ENCODE measurements at regions not wholly inside any gene's neighbourhood (a gene's known extent, or its start where the extent isn't known, plus 50 kb on each side); places are given as distances from the start of the nearest gene placed in this dataset.

GRCh38 chr20:16965401-16965800 is 217.2 kb downstream of the OTOR start:
- Histone ChIP-seq H3K4me3 (no peak overlapping the region), H3K36me3 (no peaks in the 10 kb centered on the region), H3K27ac (no peak overlapping the region), H3K9me3 (no peaks in the 10 kb centered on the region), H3K27me3 (no peaks in the 10 kb centered on the region), H3K4me1 (no peaks in the 10 kb centered on the region)
- DNase-seq (ENCODE audit: extremely low spot score in 2 of 2) = no peak
- intact Hi-C loops (cut with DNase I) = no loop called here
- no peak for TF ChIP-seq POLR2AphosphoS5 (IDR thresholded peaks at IDR 0.05; ENCODE audit: insufficient read depth in 1 of 2, low read depth in 1 of 2)
- no peak for TF ChIP-seq CTCF (IDR thresholded peaks at IDR 0.05)
- TF ChIP-seq POLR2A (IDR thresholded peaks at IDR 0.05) = no peak

DNA sequence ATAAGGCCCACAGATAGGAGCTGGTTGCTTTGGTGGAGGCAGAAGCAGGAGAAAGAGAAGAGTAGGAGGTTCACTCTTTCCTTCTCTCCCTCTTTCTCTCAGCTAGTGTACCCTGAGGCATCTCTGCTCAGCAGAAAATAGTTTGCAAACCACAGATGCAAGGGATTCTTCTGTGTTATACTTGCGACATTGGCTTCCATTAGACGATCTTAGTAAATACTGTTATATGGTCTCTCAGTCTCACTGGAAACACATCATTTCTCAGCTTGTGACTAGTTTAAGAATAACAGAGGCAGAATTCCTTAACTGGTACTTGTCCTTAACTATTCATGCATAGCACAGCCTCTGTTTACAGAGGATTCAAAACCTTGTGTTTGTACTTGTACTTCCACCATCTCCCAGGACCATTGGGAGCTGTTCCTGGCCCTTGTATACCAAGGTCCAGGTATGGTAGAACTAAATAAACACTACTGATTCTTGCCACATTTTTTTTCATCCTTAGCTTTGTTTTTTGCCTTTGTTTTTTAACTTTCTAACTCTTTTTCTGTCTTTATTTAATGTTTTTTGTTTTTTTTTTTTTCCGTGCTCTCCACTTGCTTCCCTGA is 218.2 kb downstream of the OTOR start:
- H3K27ac ChIP-seq = no peak overlapping the region
- no peaks in the 10 kb centered on the region for H3K36me3 ChIP-seq
- H3K27me3 ChIP-seq = no peaks in the 10 kb centered on the region
- intact Hi-C loops (cut with DNase I) = no loop called here
- H3K4me3 ChIP-seq = no peak overlapping the region
- H3K9me3 ChIP-seq = no peaks in the 10 kb centered on the region
- H3K4me1 ChIP-seq = no peaks in the 10 kb centered on the region
- DNase-seq (ENCODE audit: extremely low spot score in 2 of 2) = no peak
- no peak for TF ChIP-seq POLR2A (IDR thresholded peaks at IDR 0.05)

GRCh38 chr20:16968099-16968498 is 219.9 kb downstream of the OTOR start:
- intact Hi-C loops (cut with DNase I) = no loop called here
- DNase-seq (ENCODE audit: extremely low spot score in 2 of 2) = no peak

GRCh38 chr20:16970776-16971175 is 222.6 kb downstream of the OTOR start:
- H3K27me3 ChIP-seq = no peaks in the 10 kb centered on the region
- H3K9me3 ChIP-seq = no peaks in the 10 kb centered on the region
- no peak for TF ChIP-seq CTCF (IDR thresholded peaks at IDR 0.05)
- no peak for TF ChIP-seq POLR2A (IDR thresholded peaks at IDR 0.05)
- no peak for TF ChIP-seq POLR2AphosphoS5 (IDR thresholded peaks at IDR 0.05; ENCODE audit: insufficient read depth in 1 of 2, low read depth in 1 of 2)
- H3K36me3 ChIP-seq = no peaks in the 10 kb centered on the region
- no peaks in the 10 kb centered on the region for H3K4me1 ChIP-seq
- DNase-seq (ENCODE audit: extremely low spot score in 2 of 2) = no peak
- H3K4me3 ChIP-seq = no peak overlapping the region
- H3K27ac ChIP-seq = no peak overlapping the region
- intact Hi-C loops (cut with DNase I) = no loop called here

More at GRCh38 chr20:16968099-16968498, 219.9 kb downstream of the OTOR start:
- H3K36me3 ChIP-seq = no peaks in the 10 kb centered on the region
- H3K4me1 ChIP-seq = no peaks in the 10 kb centered on the region
- no peak overlapping the region for H3K27ac ChIP-seq
- TF ChIP-seq CTCF (IDR thresholded peaks at IDR 0.05) = no peak
- TF ChIP-seq POLR2AphosphoS5 (IDR thresholded peaks at IDR 0.05; ENCODE audit: insufficient read depth in 1 of 2, low read depth in 1 of 2) = no peak
- TF ChIP-seq POLR2A (IDR thresholded peaks at IDR 0.05) = no peak
- no peak overlapping the region for H3K4me3 ChIP-seq
- no peaks in the 10 kb centered on the region for H3K27me3 ChIP-seq
- no peaks in the 10 kb centered on the region for H3K9me3 ChIP-seq

GRCh38 chr20:16974080-16974854 is 226.1 kb downstream of the OTOR start:
- H3K36me3 ChIP-seq = no peaks in the 10 kb centered on the region
- intact Hi-C loops (cut with DNase I) = no loop called here
- DNase-seq (ENCODE audit: extremely low spot score in 2 of 2) = no peak
- H3K27ac ChIP-seq = no peak overlapping the region
- no peak overlapping the region for H3K4me3 ChIP-seq
- no peaks in the 10 kb centered on the region for H3K4me1 ChIP-seq
- no peaks in the 10 kb centered on the region for H3K9me3 ChIP-seq
- TF ChIP-seq POLR2AphosphoS5 (IDR thresholded peaks at IDR 0.05; ENCODE audit: insufficient read depth in 1 of 2, low read depth in 1 of 2) = no peak
- TF ChIP-seq CTCF (IDR thresholded peaks at IDR 0.05) = no peak
- TF ChIP-seq POLR2A (IDR thresholded peaks at IDR 0.05) = no peak
- no peaks in the 10 kb centered on the region for H3K27me3 ChIP-seq

Measured in vagina (tissue), 2 donors.